ENCODE measurements at regions not wholly inside any gene's neighbourhood (a gene's known extent, or its start where the extent isn't known, plus 50 kb on each side); places are given as distances from the start of the nearest gene placed in this dataset.

GRCh38 chr5:18652404-18653215 lies 1018.4 kb downstream of the TAF11L14 start:
- ChIA-PET POLR2A (ENCODE audit: partially characterized antibody) (interaction anchor here (0.7 to 1.5 kb wide), 4 partner anchors 9 to 196 kb away, joined by 3 to 5 read pairs (median 4); no protein-coding TSS in a partner anchor), CTCF (ENCODE audit: partially characterized antibody) (interaction anchor here (1.0 to 1.1 kb wide), 2 partner anchors 10 to 46 kb away, joined by 4 read pairs; no protein-coding TSS in a partner anchor)
- no peak overlapping the region for H2AFZ ChIP-seq (ENCODE audit: low read length)
- H3K27me3 ChIP-seq (replicated peaks in 1 of 4; ENCODE audit: control insufficient read depth in 3 of 4, extremely low read depth in 1 of 4, insufficient read depth in 3 of 4, low read length in 3 of 4) = no peaks in the 10 kb centered on the region
- no peak overlapping the region for H2BK15ac ChIP-seq (ENCODE audit: low read length)
- peaks cover 6 to 74% (median 46%) of the 10 kb centered on the region in 4 experiments for H3K36me3 ChIP-seq (ENCODE audit: control insufficient read depth in 2 of 4, insufficient read depth in 4 of 4, low read length in 3 of 4)
- no peak overlapping the region for H3K14ac ChIP-seq (ENCODE audit: insufficient read length)
- H3K56ac ChIP-seq (replicated peaks; ENCODE audit: insufficient read length, low read depth, low read length) = no peak overlapping the region
- no peak overlapping the region for H2AK5ac ChIP-seq (ENCODE audit: low read depth, low read length)
- no peak overlapping the region for H3K18ac ChIP-seq (ENCODE audit: extremely low read depth, low read length)
- peaks cover 30 to 51% of the 10 kb centered on the region in 2 experiments; a peak in 3 of 4 replicates for H3K9me3 ChIP-seq (ENCODE audit: insufficient read depth in 2 of 2, low read depth in 1 of 2, low read length in 1 of 2)
- no peak overlapping the region for H3K4ac ChIP-seq (replicated peaks; ENCODE audit: insufficient read length, low read depth, low read length)
- no peak overlapping the region for H3K4me3 ChIP-seq (ENCODE audit: extremely low read depth in 1 of 4, insufficient read depth in 2 of 4, low read depth in 3 of 4, low read length in 4 of 4)
- H3K4me2 ChIP-seq (ENCODE audit: insufficient read depth in 1 of 2, low read depth in 2 of 2, low read length in 2 of 2) = no peak overlapping the region
- H3K79me1 ChIP-seq (ENCODE audit: low read depth, low read length) = no peaks in the 10 kb centered on the region
- no peaks in the 10 kb centered on the region for H3K4me1 ChIP-seq (replicated peaks in 1 of 4; ENCODE audit: control insufficient read depth in 3 of 4, insufficient read depth in 4 of 4, low read length in 3 of 4)
- 88% methylated on average over 2 of the region's 2 CpGs; no CpG with 5 or more reads in 1 of the 2 experiments for WGBS, 2 experiments (ENCODE audit: extremely low coverage in 1 of 2, insufficient coverage in 1 of 2, insufficient read length in 1 of 2, insufficient replicate concordance in 2 of 2, low coverage in 1 of 2, low lambda C conversion rate in 2 of 2, missing lambda C conversion rate in 1 of 2)
- H3K27ac ChIP-seq (ENCODE audit: low read depth, low read length) = no peak overlapping the region
- peaks cover 0 to 16% of the 10 kb centered on the region in 2 experiments; a peak in 2 of 4 replicates for H3K79me2 ChIP-seq (ENCODE audit: control insufficient read depth in 1 of 2, insufficient read depth in 2 of 2, low read length in 2 of 2)
- no peak for TF ChIP-seq ATF3 (IDR thresholded peaks at IDR 0.05; ENCODE audit: insufficient read depth, low read depth, low read length)
- TF ChIP-seq JUN (IDR thresholded peaks at IDR 0.05; ENCODE audit: low read depth, low read length) = no peak
- TF ChIP-seq SIX5 (IDR thresholded peaks at IDR 0.05; ENCODE audit: low read depth, low read length) = no peak
- TF ChIP-seq, protein P1, sequence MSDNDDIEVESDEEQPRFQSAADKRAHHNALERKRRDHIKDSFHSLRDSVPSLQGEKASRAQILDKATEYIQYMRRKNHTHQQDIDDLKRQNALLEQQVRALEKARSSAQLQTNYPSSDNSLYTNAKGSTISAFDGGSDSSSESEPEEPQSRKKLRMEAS (IDR thresholded peaks at IDR 0.05) = peak; percentile 43; the same call in 1 of the 2 replicates
- peak; percentile 39 to 61 for TF ChIP-seq POLR2A (IDR thresholded peaks at IDR 0.05; ENCODE audit: control extremely low read depth in 1 of 2, low read depth in 2 of 2, low read length in 2 of 2)
- TF ChIP-seq E2F6 (IDR thresholded peaks at IDR 0.05) = peak; percentile 76
- no peak overlapping the region for H2BK120ac ChIP-seq (replicated peaks; ENCODE audit: low read depth, low read length)
- no peak overlapping the region for H2BK20ac ChIP-seq (ENCODE audit: low read length)
- no peak overlapping the region for H4K5ac ChIP-seq (ENCODE audit: insufficient read length, low read depth, low read length)
- H3K23ac ChIP-seq (ENCODE audit: insufficient read length) = no peak overlapping the region
- FAIRE-seq (no peak), DNase-seq (ENCODE audit: low read depth in 1 of 2, low spot score in 2 of 2) (no peak)
- H4K8ac ChIP-seq (ENCODE audit: extremely low read depth, insufficient read depth, low read length) = no peak overlapping the region
- H4K91ac ChIP-seq (replicated peaks; ENCODE audit: insufficient read length, low read length) = no peak overlapping the region
- no peak overlapping the region for H2BK12ac ChIP-seq (ENCODE audit: low read depth, low read length)
- no peak overlapping the region for H2BK5ac ChIP-seq (ENCODE audit: low read depth, low read length)
- no peak overlapping the region for H3K9ac ChIP-seq (replicated peaks in 1 of 4; ENCODE audit: extremely low read depth in 1 of 4, low read depth in 3 of 4, low read length in 3 of 4)
- peaks cover 0 to under 1% of the 10 kb centered on the region in 2 experiments for H4K20me1 ChIP-seq (replicated peaks in 1 of 2; ENCODE audit: control insufficient read depth in 1 of 2, insufficient read depth in 2 of 2, low read length in 2 of 2)
- no peaks in the 10 kb centered on the region for H3K23me2 ChIP-seq (ENCODE audit: low read depth, low read length)

Measured in H1 (cell line).